ENCODE measurements at regions not wholly inside any gene's neighbourhood (a gene's known extent, or its start where the extent isn't known, plus 50 kb on each side); places are given as distances from the start of the nearest gene placed in this dataset.
"Not testable (repeated sequence)": the region's sequence is repeated elsewhere in the genome, so short reads cannot be mapped to it uniquely, and the experiment has no call there.

- DNase-seq = no peak
Measured at GRCh38 chr2:188788621-188789020, 185.6 kb upstream of the COL3A1 start.

GRCh38 chr2:188789951-188790350 is 184.2 kb upstream of the COL3A1 start:
- no peak for DNase-seq

- not testable (repeated sequence) for DNase-seq
Measured at GRCh38 chr2:188794453-188794852, 179.7 kb upstream of the COL3A1 start.

GRCh38 chr2:188795762-188796161 is 178.4 kb upstream of the COL3A1 start:
- no peak for DNase-seq

- no peak for DNase-seq
Measured at GRCh38 chr2:188797371-188797770, 176.8 kb upstream of the COL3A1 start.

GRCh38 chr2:188798159-188798558 is 176.0 kb upstream of the COL3A1 start:
- DNase-seq = no peak

GRCh38 chr2:188805219-188805618 is 169.0 kb upstream of the COL3A1 start:
- no peak for DNase-seq

- no peak for DNase-seq
Measured at GRCh38 chr2:188808947-188809355, 165.2 kb upstream of the COL3A1 start.

- DNase-seq = no peak
Measured at GRCh38 chr2:188810586-188810985, 163.6 kb upstream of the COL3A1 start.

GRCh38 chr2:188811522-188811921 is 162.7 kb upstream of the COL3A1 start:
- DNase-seq = no peak

- no peak for DNase-seq
Measured at GRCh38 chr2:188813315-188813714, 160.9 kb upstream of the COL3A1 start.

GRCh38 chr2:188813857-188814256 is 160.3 kb upstream of the COL3A1 start:
- DNase-seq = no peak

- no peak for DNase-seq
Measured at GRCh38 chr2:188819011-188819410, 155.2 kb upstream of the COL3A1 start.

- no peak for DNase-seq
Measured at GRCh38 chr2:188819792-188820191, 154.4 kb upstream of the COL3A1 start.

- DNase-seq = no peak
Measured at GRCh38 chr2:188820576-188820975, 153.6 kb upstream of the COL3A1 start.

- no peak for DNase-seq
Measured at GRCh38 chr2:188824125-188824524, 150.0 kb upstream of the COL3A1 start.

- DNase-seq = no peak
Measured at GRCh38 chr2:188833331-188833730, 140.8 kb upstream of the COL3A1 start.

- no peak for DNase-seq
Measured at GRCh38 chr2:188833799-188834198, 140.4 kb upstream of the COL3A1 start.

GRCh38 chr2:188835006-188835405 is 139.2 kb upstream of the COL3A1 start:
- no peak for DNase-seq

- no peak for DNase-seq
Measured at GRCh38 chr2:188835821-188836220, 138.4 kb upstream of the COL3A1 start.

- no peak for DNase-seq
Measured at GRCh38 chr2:188845692-188846091, 128.5 kb upstream of the COL3A1 start.

GRCh38 chr2:188848887-188849435 is 125.2 kb upstream of the COL3A1 start:
- no peak for DNase-seq

GRCh38 chr2:188850786-188851185 is 123.4 kb upstream of the COL3A1 start:
- DNase-seq = no peak

- no peak for DNase-seq
Measured at GRCh38 chr2:188851311-188851710, 122.9 kb upstream of the COL3A1 start.

- DNase-seq = no peak
Measured at GRCh38 chr2:188851826-188852225, 122.3 kb upstream of the COL3A1 start.

GRCh38 chr2:188852772-188853171 is 121.4 kb upstream of the COL3A1 start:
- DNase-seq = no peak
